HEK293 (cell line): ENCODE measurements at regions not wholly inside any gene's neighbourhood (a gene's known extent, or its start where the extent isn't known, plus 50 kb on each side); places are given as distances from the start of the nearest gene placed in this dataset.
"Not testable (repeated sequence)": the region's sequence is repeated elsewhere in the genome, so short reads cannot be mapped to it uniquely, and the experiment has no call there.

Experiments used
- CTCF ChIA-PET: fragments of 350-600 bp; formaldehyde crosslinking; extraction: SDS; loops from one replicate; lab custom pipeline; 2021; ENCODE audit warnings: antibody characterized with exemption; lab: Yijun Ruan, JAX
- POLR2A ChIA-PET: fragments of 300-600 bp; formaldehyde crosslinking; extraction: SDS; loops from one replicate; lab custom pipeline; 2020; ENCODE audit warnings: antibody characterized with exemption, inconsistent platforms; lab: Yijun Ruan, JAX
- H3K27ac ChIP-seq: fragments of 200-500 bp; sonication (Bioruptor generic); 2 replicates; pipeline ENCODE4 v1.5.1; 2014; ENCODE audit warnings: low read depth, low read length, control low read depth, inconsistent platforms; ENCODE audit errors: extremely low read depth
- H3K36me3 ChIP-seq, 2 experiments: fragments of 200-500 bp in 1 of 2; sonication (Bioruptor generic) in 1 of 2; 1 replicate in 1 of 2; 2 replicates in 1 of 2; pipeline ENCODE4 v1.5.1; 2014 to 2017; ENCODE audit warnings: inconsistent platforms in 2 of 2, low read length in 2 of 2; ENCODE audit not compliant: control insufficient read depth in 2 of 2, insufficient read depth in 1 of 2
- H3K4me1 ChIP-seq: fragments of 200-500 bp; sonication (Bioruptor generic); 2 replicates; pipeline ENCODE4 v1.5.1; 2014; ENCODE audit warnings: mild to moderate bottlenecking, low read length, inconsistent platforms; ENCODE audit not compliant: control insufficient read depth, insufficient read depth
- H3K4me3 ChIP-seq: 2 replicates; pipeline ENCODE4 v1.5.1; 2011; ENCODE audit warnings: low read depth, mild to moderate bottlenecking, control low read depth, low read length, moderate library complexity
- H3K9me3 ChIP-seq: fragments of 200-500 bp; sonication (Bioruptor generic); 2 replicates; pipeline ENCODE4 v1.5.1; 2014; ENCODE audit warnings: low read depth, low read length, inconsistent platforms; ENCODE audit not compliant: control insufficient read depth, insufficient read depth
- EGR2 ChIP-seq: fragments of 450-650 bp; formaldehyde crosslinking; IDR thresholded peaks from 2 replicates; pipeline ENCODE4 v1.5.1; 2016; ENCODE audit warnings: low read depth, missing biosample characterization, missing genetic modification characterization
- GLI4 ChIP-seq: fragments of 450-650 bp; formaldehyde crosslinking; IDR thresholded peaks from 2 replicates; pipeline ENCODE4 v1.5.1; 2016; ENCODE audit warnings: missing biosample characterization, missing genetic modification characterization
- KLF16 ChIP-seq: fragments of 450-650 bp; formaldehyde crosslinking; IDR thresholded peaks from 2 replicates; pipeline ENCODE4 v1.5.1; 2017; ENCODE audit warnings: missing biosample characterization, missing genetic modification characterization
- PRDM2 ChIP-seq: fragments of 450-650 bp; formaldehyde crosslinking; IDR thresholded peaks from 2 replicates; pipeline ENCODE4 v1.5.1; 2016; ENCODE audit warnings: missing biosample characterization, missing genetic modification characterization, borderline replicate concordance
- PRDM6 ChIP-seq: fragments of 450-650 bp; formaldehyde crosslinking; IDR thresholded peaks from 2 replicates; pipeline ENCODE4 v1.5.1; 2017; ENCODE audit warnings: missing biosample characterization, missing genetic modification characterization
- SCRT1 ChIP-seq: fragments of 450-650 bp; formaldehyde crosslinking; IDR thresholded peaks from 2 replicates; pipeline ENCODE4 v1.5.1; 2016; ENCODE audit warnings: missing biosample characterization, missing genetic modification characterization, borderline replicate concordance
- TCF7L2 ChIP-seq: IDR thresholded peaks from 2 replicates; pipeline ENCODE4 v1.6.1; 2011; ENCODE audit warnings: low read depth, mild to moderate bottlenecking, inconsistent platforms, low read length, moderate library complexity, borderline replicate concordance
- ZBTB17 ChIP-seq: fragments of 450-650 bp; formaldehyde crosslinking; IDR thresholded peaks from 2 replicates; pipeline ENCODE4 v1.5.1; 2016; ENCODE audit warnings: missing biosample characterization, missing genetic modification characterization
- ZBTB21 ChIP-seq: fragments of 450-650 bp; formaldehyde crosslinking; IDR thresholded peaks from 2 replicates; pipeline ENCODE4 v1.5.1; 2017; ENCODE audit warnings: missing biosample characterization, missing genetic modification characterization
- ZNF121 ChIP-seq: fragments of 450-650 bp; formaldehyde crosslinking; IDR thresholded peaks from 2 replicates; pipeline ENCODE4 v1.5.1; 2016; ENCODE audit warnings: missing biosample characterization, missing genetic modification characterization
- ZNF2 ChIP-seq: fragments of 450-650 bp; formaldehyde crosslinking; IDR thresholded peaks from 2 replicates; pipeline ENCODE4 v1.5.1; 2016; ENCODE audit warnings: missing biosample characterization, missing genetic modification characterization
- ZNF223 ChIP-seq: fragments of 450-650 bp; formaldehyde crosslinking; IDR thresholded peaks from 2 replicates; pipeline ENCODE4 v1.5.1; 2016; ENCODE audit warnings: missing biosample characterization, missing genetic modification characterization
- ZNF248 ChIP-seq: fragments of 450-650 bp; formaldehyde crosslinking; IDR thresholded peaks from 2 replicates; pipeline ENCODE4 v1.5.1; 2017; ENCODE audit warnings: missing biosample characterization, missing genetic modification characterization
- ZNF350 ChIP-seq: fragments of 450-650 bp; formaldehyde crosslinking; IDR thresholded peaks from 2 replicates; pipeline ENCODE4 v1.5.0; 2017; ENCODE audit warnings: missing biosample characterization, mild to moderate bottlenecking, missing genetic modification characterization
- ZNF621 ChIP-seq: fragments of 450-650 bp; formaldehyde crosslinking; IDR thresholded peaks from 2 replicates; pipeline ENCODE4 v1.5.1; 2017; ENCODE audit warnings: missing biosample characterization, missing genetic modification characterization

- ChIA-PET POLR2A (no interaction called here), CTCF (interaction anchor here (1.4 kb wide), 1 partner anchor 640 kb away, joined by 5 read pairs; no protein-coding TSS in a partner anchor)
- Histone ChIP-seq H3K4me1 (no peaks in the 10 kb centered on the region), H3K27ac (no peak overlapping the region), H3K36me3 (no peaks in the 10 kb centered on the region), H3K4me3 (no peak overlapping the region)
- TF ChIP-seq ZBTB17 (tag by site-specific recombination) (no peak), ZNF121 (tag by site-specific recombination) (no peak), KLF16 (tag by site-specific recombination) (no peak), PRDM2 (tag by site-specific recombination) (no peak), ZNF350 (tag by site-specific recombination) (no peak), ZNF2 (tag by site-specific recombination) (no peak), ZBTB21 (tag by site-specific recombination) (no peak)
- TF ChIP-seq, all 188 proteins: peak for 0
- no peaks in the 10 kb centered on the region for H3K9me3 ChIP-seq
Measured at GRCh38 chr6:74568861-74569260, 637.0 kb downstream of the COL12A1 start.

- CTCF ChIA-PET: interaction anchor here (1.4 kb wide), 1 partner anchor 641 kb away, joined by 5 read pairs; no protein-coding TSS in a partner anchor
- POLR2A ChIA-PET, H3K4me3 ChIP-seq, H3K36me3 ChIP-seq, H3K9me3 ChIP-seq, H3K27ac ChIP-seq, H3K4me1 ChIP-seq: not testable (repeated sequence)
Measured at GRCh38 chr6:74567923-74568290, 637.9 kb downstream of the COL12A1 start.

GRCh38 chr6:74567281-74567922 is 638.5 kb downstream of the COL12A1 start:
- CTCF ChIA-PET: no interaction called here
- Histone ChIP-seq H3K36me3 (no peaks in the 10 kb centered on the region), H3K27ac (no peak overlapping the region), H3K9me3 (no peaks in the 10 kb centered on the region), H3K4me3 (no peak overlapping the region), H3K4me1 (no peaks in the 10 kb centered on the region)
- POLR2A ChIA-PET: no interaction called here
- TF ChIP-seq PRDM6 (tag by site-specific recombination) (no peak), TCF7L2 (no peak), ZNF248 (tag by site-specific recombination) (no peak), GLI4 (no peak), EGR2 (tag by site-specific recombination) (no peak), PRDM2 (tag by site-specific recombination) (no peak), ZNF223 (tag by site-specific recombination) (no peak), ZNF621 (no peak), SCRT1 (tag by site-specific recombination) (no peak)
